ENCODE measurements at regions not wholly inside any gene's neighbourhood (a gene's known extent, or its start where the extent isn't known, plus 50 kb on each side); places are given as distances from the start of the nearest gene placed in this dataset.
"Not testable (repeated sequence)": the region's sequence is repeated elsewhere in the genome, so short reads cannot be mapped to it uniquely, and the experiment has no call there.

DNA sequence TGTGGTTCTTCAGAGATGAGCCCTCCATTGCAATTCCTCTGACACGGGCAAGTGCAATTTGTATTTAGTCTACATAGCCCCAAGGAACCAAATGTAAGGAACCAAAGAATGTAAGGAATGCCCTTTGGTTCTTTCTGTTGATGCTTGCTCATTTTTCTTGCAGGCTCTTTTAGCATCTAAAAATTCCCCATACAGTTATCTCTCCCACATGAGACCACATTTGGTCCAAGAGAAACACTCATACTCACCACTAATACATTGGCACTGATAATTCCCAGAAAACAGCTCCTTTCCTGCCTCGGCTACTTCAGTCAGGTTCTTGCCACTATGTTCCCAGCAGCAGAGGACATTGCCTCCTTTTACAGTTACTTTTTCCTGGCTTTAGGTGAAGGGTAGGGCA lies 332.6 kb downstream of the AEBP2 start:
- no peak for DNase-seq (ENCODE audit: low read depth in 3 of 3)

DNA sequence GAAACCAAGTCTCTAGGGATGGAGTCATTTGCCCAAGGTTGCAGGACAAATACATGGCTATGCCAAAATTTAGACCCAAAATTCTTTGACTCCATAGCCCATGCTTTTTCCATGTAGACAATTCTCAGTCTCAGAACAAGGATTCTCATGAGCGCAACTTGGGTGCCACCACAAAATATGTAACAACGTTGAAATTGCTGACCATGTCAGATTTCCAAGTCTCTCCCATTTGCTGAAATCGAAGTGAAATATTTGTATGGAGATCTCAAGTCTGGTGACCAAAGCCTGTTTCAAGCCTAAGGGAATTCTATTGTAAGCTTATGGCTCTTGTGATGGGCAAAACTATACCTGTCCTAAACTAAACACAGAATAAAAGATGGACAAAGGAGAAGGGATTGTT lies 333.5 kb downstream of the AEBP2 start:
- DNase-seq (ENCODE audit: low read depth in 3 of 3): no peak

DNA sequence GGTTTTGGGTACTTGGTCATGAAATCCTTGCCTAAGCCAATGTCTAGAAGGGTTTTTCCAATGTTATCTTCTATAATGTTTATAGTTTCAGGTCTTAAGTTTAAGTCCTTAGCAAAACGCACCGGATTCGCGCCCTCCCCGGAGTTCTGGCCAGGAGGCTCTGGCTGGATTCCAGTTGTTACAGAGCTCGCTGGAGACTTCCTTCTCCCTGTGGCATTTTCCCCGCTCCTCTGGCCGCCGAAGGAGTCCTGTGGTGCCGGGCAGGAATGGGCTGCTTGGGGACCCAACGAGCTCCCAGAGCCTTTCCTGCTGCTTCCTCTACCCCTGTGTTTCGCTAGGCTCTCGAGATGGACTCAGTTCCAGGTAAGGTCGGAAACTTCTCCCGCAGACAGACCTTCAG lies 335.9 kb downstream of the AEBP2 start:
- DNase-seq (ENCODE audit: low read depth in 3 of 3): no peak

GRCh38 chr12:19775976-19776375 lies 336.7 kb downstream of the AEBP2 start:
- not testable (repeated sequence) for DNase-seq (ENCODE audit: low read depth in 3 of 3)

- DNase-seq (ENCODE audit: low read depth in 3 of 3): no peak
Observed at GRCh38 chr12:19778172-19778571, 338.9 kb downstream of the AEBP2 start.

DNA sequence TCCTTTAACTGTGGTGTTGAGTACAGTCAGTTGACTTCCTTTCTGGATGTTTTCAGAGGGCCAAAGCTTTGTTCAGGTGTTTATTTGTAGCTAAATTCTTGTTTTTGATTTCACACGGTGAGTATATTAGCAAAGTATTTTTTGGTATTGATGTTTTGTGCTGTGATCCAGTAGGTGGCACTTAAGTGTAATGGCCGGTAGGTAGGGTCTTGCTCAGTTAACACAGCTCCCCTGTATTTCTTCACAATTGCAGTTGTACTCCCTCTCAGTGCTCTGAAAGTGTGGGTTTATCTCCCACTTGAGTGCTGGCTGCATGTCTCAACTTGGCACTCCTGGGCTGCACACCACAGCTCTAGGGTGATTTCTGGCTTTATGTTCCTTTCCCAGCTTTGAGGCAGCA lies 339.5 kb downstream of the AEBP2 start:
- DNase-seq (ENCODE audit: low read depth in 3 of 3): no peak

DNA sequence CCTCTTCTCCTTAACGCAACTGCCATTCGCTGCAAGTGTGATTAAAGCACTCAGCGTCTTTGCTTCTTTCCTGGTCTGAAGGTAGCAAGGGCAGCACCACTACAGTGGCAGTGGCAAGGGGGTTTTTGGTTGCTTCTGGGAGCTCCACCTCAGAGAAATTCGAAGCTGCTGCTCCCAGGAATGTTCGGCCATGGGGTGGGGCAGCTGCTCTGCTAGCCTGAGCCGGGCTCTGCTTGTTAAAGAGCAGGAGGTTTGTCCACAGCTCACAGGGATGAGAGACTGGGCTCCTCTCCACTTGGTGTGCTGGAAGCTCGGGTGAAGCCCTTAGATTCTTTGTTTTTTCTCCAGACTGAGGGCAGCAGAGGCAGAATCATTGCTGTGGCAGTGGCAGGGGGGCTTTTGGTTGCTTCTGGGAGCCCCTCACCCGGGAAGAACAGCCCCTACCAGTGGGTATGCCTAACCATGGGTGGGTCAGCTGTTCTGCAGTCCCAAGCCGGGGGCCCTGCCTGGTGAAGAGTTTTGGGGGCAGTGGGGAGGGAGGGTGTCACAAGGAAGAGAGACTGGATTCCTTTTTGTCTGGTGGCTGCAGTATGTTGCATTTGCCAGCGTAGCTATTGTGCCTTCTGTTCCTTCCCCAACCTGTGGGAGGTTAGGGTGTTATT lies 340.2 kb downstream of the AEBP2 start:
- no peak for DNase-seq (ENCODE audit: low read depth in 3 of 3)

- no peak for DNase-seq (ENCODE audit: low read depth in 3 of 3)
Observed at GRCh38 chr12:19780460-19780859, 341.2 kb downstream of the AEBP2 start.

- DNase-seq (ENCODE audit: low read depth in 3 of 3): no peak
Observed at GRCh38 chr12:19783547-19784444, 344.5 kb downstream of the AEBP2 start.

GRCh38 chr12:19792028-19792427 lies 352.7 kb downstream of the AEBP2 start:
- DNase-seq (ENCODE audit: low read depth in 3 of 3): no peak

DNA sequence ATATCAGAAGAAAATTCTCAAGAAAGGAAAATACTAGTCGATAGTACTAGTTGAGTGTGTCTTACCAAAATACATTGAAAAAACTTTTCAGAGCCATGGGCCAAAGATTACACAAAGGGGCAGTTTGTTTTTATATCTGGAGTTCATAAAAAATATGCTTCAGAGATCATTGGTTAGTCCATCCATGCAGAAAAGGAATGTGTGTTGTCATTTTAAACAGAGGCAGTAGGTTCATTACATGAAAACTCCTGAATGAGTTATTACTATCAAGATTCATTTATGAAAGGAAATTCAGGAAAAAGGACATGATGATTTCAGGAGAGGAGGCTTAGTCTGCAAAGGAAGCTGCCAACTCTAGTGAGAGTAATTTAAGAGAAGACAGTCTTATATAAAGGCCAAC lies 354.8 kb downstream of the AEBP2 start:
- DNase-seq (ENCODE audit: low read depth in 3 of 3): no peak

- DNase-seq (ENCODE audit: low read depth in 3 of 3): no peak
Observed at GRCh38 chr12:19799216-19799615, 359.9 kb downstream of the AEBP2 start.

GRCh38 chr12:19799895-19800602 lies 360.8 kb downstream of the AEBP2 start:
- no peak for DNase-seq (ENCODE audit: low read depth in 3 of 3)

GRCh38 chr12:19800884-19801283 lies 361.6 kb downstream of the AEBP2 start:
- no peak for DNase-seq (ENCODE audit: low read depth in 3 of 3)

DNA sequence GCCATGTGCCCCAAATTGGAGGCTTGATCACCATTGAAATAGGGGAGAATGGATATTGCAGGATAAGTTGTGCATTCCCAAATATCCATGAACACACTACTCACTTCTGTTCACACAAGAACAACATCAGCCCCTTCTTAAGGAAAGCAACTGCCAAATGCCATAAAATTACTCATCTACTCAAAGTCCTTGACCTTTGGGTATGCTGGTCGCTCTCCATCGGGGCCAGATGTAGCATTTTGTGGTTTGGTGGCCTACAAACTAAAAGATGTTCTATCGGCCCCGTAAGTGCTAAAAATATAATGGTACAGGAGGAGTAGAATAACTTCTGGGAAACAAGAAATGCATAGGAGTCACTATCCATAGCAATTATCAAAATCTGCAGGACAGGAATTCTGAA lies 362.6 kb downstream of the AEBP2 start:
- DNase-seq (ENCODE audit: low read depth in 3 of 3): no peak

DNA sequence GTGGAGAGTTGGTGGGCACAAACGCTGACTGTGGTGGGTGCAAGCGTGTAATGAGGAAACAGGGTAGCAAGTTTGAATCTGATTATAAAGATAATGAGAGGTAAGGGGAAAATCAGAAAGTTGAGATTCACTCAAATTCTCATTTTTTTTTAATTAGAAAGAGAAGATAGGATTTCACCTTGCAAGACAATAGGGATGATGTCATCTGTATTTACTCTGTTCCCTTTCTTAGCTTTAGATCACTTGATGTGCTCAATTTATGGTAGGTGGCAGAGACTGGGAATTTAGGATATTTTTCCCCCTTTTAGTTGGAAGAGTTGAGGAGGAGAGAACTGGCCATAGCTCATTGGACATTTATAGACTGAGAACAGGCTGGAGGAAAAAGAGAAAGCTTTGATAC lies 363.6 kb downstream of the AEBP2 start:
- DNase-seq (ENCODE audit: low read depth in 3 of 3): no peak

- no peak for DNase-seq (ENCODE audit: low read depth in 3 of 3)
Observed at GRCh38 chr12:19804737-19805136, 365.4 kb downstream of the AEBP2 start.

- DNase-seq (ENCODE audit: low read depth in 3 of 3): no peak
Observed at GRCh38 chr12:19808371-19808770, 369.1 kb downstream of the AEBP2 start.

GRCh38 chr12:19810213-19810612 lies 370.9 kb downstream of the AEBP2 start:
- no peak for DNase-seq (ENCODE audit: low read depth in 3 of 3)

DNA sequence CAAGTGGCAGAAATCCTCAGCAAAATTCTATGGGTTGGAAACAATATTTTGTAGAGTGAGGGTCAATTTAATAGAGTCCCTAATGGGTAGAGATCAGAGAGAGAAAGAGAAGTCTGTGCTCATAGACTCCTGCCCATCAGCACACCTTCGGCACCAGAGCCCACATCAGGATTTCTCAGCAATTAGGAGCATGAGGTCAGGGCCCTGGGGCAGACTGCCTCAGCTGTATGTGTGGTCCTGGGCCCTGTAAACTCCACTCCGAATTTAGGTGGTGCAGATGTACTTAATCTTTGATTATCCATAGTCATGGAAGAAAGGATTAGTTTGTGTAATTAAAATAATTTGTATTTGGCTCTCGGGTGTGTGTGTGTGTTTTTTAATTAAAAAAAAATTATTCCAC lies 372.6 kb downstream of the AEBP2 start:
- DNase-seq (ENCODE audit: low read depth in 3 of 3): no peak

DNA sequence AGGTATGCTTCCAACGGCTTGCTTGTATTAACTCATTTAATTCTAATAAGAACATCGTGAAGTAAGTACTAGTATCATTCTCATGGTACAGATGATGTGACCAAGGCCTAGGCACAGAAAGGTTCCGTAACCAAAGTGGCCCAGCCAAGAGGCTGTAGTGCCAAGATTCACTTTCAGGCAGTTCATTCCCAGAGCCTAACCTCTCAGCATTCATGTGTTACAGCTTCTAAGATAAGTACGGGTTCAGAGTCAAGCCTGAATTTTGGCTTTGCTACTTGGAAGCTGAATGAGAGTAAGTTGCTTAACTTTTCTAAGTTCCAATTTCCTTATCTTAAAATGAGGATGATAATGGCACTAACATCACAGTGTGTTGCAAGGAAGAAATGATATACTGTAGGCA lies 379.9 kb downstream of the AEBP2 start:
- no peak for DNase-seq (ENCODE audit: low read depth in 3 of 3)

DNA sequence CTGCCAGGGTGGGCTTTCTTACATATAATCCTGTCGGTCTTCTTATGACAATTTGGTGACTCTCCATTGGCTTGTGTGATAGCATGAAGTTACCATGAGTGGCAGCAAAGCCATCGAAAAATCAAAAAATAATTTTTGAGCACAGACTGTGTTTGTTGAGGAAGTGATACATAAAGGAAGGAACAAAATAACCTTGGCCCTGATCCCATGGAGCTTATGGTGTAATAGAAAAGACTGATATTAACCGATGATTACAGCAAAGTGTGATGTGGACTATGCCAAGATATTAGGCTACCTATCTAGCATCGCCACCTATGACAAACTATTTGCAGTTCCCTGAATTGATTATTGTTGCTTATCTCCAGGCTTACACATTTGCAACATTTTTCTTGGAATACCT lies 383.2 kb downstream of the AEBP2 start:
- no peak for DNase-seq (ENCODE audit: low read depth in 3 of 3)

DNA sequence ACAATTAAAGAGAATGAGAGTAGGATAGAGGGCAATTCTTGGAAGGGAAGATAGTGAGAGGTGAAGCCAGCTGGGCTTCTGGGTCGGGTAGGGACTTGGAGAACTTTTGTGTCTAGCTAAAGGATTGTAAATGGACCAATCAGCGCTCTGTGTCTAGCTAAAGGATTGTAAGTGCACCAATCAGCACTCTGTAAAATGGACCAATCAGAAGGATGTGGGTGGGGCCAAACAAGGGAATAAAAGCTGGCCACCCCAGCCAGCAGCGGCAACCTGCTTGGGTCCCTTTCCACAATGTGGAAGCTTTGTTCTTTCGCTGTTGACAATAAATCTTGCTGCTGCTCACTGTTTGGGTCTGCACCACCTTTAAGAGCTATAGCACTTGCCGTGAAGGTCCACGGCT lies 384.0 kb downstream of the AEBP2 start:
- not testable (repeated sequence) for DNase-seq (ENCODE audit: low read depth in 3 of 3)

Data from stimulated activated CD4-positive, alpha-beta T cell treated with anti-CD3 and anti-CD28 coated beads, TNF-alpha, amount 100 ng/mL, for 24 hours (primary cell).